GM18511 (cell line): ENCODE measurements at regions not wholly inside any gene's neighbourhood (a gene's known extent, or its start where the extent isn't known, plus 50 kb on each side); places are given as distances from the start of the nearest gene placed in this dataset.

ENCODE experiments used
- ATAC-seq: cut with Tn5 transposase; IDR thresholded peaks from one replicate; pipeline ENCODE4 v1.9.1; 2021; ENCODE audit warnings: mild to moderate bottlenecking, moderate library complexity; ENCODE audit not compliant: unreplicated experiment

DNA sequence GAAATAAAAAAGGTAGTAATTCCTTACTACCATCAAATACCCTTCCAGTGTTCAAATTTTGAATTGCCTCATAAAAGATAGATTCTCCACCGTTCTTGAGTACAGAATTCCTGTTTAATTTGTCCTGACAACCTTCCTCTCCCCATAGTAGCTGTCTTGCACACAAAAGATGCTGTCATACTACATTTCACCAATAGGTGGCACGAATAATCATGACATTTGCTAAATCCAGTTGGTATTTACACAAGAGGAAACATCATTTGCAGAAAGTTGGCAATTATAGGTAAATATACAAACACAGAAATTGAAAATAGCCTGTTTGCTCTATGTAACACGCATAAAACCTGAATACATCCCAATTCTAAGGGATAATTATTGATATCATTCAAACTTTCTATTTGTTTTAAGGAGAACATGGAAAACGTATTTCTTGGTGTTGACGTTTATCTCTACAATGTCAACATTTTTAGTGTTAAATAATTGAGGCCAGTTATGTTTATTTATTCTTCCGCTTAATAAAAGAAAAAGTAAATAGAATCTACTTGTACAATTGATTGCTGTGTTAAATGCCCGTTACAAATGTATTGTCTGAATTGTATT is 58.3 kb upstream of the CLDN10 start:
- ATAC-seq = peak; percentile 79

DNA sequence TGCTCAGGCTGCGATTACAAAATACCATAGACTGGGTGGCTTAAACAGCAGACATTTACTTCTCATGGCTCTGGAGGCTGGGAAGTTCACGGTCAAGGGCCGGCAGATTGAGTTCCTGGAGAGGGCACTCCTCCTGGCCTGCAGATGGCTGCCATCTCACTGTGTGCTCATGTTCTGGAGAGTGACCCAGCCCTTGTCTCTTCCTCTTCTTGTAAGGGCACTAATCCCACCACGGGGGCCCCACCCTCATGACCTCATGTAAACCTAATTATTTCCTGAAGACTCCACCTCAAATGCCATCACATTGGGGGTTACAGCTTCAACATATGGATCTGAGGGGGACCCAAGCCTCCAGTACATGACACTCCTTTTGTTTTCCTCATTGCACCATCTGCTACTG is 56.0 kb upstream of the CLDN10 start:
- no peak for ATAC-seq

DNA sequence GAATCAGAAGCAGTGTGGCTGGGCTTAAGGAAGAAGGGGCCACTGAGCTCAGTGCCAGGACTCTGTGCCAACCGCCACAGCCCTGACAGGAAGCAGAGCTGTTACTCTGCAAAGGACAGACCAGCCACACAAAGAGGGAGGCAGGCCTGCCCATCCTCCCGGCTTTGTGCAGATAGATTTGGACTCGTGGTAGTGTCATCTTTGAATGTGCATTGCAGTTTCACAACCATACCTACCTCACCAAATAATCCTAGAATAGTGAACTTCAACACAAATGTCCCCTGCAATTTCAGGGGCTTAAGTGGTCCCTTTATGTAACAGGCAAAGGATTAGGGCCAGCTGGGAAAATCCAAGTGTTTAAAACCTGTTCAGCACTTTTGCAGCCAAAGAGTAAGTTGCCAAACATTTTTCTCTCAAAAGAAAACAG is 55.1 kb upstream of the CLDN10 start:
- ATAC-seq = no peak

DNA sequence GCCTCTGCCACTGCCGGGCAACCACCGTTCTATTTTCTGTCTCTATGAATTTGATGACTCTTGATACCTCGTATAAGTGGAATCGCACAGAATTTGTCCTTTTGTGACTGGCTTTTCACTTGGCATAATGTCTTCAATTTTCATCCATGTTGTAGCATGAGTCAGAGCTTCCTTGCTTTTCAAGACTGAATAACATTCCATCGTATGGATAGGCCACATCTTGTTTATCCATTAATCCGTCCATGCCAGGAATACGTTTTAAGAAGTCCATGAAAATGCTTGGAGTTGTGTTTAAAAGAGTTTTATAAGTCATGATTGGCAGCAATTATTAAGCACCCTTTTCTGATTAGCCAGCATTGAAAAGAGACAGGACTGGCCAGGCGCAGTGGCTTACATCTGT is 53.6 kb upstream of the CLDN10 start:
- ATAC-seq = no peak

DNA sequence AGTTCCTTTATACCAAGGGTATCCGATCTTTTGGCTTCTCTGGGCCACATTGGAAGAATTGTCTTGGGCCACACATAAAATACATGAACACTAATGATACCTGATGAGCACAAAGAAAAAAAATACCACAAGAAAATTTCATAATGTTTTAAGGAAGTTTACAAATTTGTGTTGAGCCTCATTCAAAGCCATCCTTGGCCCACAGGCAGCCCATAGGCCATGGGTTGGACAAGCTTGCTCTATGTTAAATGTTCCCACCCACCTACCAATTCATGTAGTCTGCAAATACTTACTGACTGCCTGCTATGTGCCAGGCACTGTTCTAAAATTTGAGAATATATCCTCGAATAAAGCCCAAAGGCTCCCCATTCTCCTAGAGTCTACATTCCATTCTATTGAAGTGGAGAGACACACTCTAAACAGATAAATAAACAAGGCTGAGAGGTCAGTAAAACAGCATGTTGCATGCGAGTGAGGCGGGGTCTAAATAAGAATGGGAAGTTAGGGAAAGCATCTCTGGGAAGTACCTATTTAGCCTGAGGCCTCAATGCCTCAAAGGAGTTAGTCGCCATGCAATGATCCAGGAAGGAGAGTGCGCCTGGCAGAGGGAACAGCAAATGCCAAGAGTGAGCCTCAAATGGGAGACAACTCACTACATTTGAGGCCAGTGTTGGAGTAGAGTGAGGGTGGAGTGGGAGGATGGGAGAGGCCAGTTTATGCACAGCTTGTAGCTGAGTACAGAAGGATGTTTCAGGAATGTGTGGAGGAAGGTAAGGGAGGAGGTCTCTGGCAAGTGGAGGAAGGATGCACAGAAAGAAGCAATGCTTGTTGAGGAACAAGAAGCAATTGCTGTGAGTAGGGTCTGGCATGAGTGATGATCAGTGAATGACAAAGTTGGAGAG is 52.5 kb upstream of the CLDN10 start:
- ATAC-seq = no peak

DNA sequence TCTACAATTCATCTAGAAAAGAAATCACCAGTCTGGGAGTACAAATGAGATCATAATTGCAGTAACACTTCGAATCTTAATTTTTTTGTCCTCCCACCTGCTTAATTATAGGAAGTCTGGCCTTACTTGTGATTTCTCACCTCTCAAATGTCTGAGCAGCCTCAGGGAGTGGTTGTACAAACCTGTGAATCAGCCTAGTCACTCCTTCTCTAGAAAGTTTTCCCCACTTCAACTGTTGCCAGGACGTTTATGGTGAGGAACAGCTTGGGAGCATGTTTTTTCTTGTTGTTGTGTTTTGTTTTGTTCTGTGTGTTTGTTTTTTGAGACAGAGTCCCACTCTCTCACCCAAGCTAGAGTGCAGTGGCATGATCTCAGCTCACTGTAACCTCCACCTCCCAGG is 50.3 kb upstream of the CLDN10 start:
- ATAC-seq = no peak
